B cell (primary cell): ENCODE measurements at regions not wholly inside any gene's neighbourhood (a gene's known extent, or its start where the extent isn't known, plus 50 kb on each side); places are given as distances from the start of the nearest gene placed in this dataset.

Experiments
- EZH2 ChIP-seq: IDR thresholded peaks from 2 replicates; pipeline ENCODE4 v1.6.1; 2012; ENCODE audit warnings: borderline replicate concordance, low read depth, mild to moderate bottlenecking, moderate library complexity, low read length; ENCODE audit not compliant: insufficient read depth, poor library complexity, severe bottlenecking
- TF ChIP-seq, protein P1 (sequence below): fragments of 200-600 bp; IDR thresholded peaks from one replicate; pipeline ENCODE4 v1.8.0; 2022; ENCODE audit warnings: antibody characterized with exemption, mild to moderate bottlenecking

DNA sequence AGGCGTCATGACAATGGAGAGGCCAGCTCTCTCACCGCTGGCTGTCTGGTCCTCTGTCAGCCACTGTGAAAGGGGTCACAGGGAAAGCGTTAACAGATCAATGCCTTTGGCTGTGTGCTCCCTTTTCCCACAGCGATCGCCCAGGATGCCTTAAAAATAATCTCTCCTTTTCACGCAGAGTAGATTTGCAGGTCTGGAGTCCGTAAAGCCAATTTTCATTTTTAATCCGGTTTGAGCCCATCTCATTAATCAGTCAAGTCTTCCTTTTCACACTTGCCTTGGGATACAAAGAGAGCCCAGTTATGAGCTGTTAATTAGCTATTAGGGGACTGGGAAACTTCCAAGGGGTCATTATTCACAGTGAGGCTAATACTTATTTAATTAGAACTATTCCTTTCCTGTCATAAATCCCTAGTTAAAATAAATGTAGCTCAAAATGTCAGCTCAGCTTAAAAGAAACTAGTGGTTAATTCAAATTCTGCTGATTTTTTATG is 104.3 kb upstream of the RASGRP1 start:
- TF ChIP-seq, protein P1, sequence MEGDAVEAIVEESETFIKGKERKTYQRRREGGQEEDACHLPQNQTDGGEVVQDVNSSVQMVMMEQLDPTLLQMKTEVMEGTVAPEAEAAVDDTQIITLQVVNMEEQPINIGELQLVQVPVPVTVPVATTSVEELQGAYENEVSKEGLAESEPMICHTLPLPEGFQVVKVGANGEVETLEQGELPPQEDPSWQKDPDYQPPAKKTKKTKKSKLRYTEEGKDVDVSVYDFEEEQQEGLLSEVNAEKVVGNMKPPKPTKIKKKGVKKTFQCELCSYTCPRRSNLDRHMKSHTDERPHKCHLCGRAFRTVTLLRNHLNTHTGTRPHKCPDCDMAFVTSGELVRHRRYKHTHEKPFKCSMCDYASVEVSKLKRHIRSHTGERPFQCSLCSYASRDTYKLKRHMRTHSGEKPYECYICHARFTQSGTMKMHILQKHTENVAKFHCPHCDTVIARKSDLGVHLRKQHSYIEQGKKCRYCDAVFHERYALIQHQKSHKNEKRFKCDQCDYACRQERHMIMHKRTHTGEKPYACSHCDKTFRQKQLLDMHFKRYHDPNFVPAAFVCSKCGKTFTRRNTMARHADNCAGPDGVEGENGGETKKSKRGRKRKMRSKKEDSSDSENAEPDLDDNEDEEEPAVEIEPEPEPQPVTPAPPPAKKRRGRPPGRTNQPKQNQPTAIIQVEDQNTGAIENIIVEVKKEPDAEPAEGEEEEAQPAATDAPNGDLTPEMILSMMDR: no peak
- no peak for TF ChIP-seq EZH2
